C4-2B (cell line): ENCODE measurements at regions not wholly inside any gene's neighbourhood (a gene's known extent, or its start where the extent isn't known, plus 50 kb on each side); places are given as distances from the start of the nearest gene placed in this dataset.

Source experiments
- ZFX ChIP-seq: fragments of 450-650 bp; IDR thresholded peaks from 2 replicates; pipeline ENCODE4 v1.6.1; 2017
- TF ChIP-seq, protein P1 (sequence below): fragments of 450-650 bp; conservative IDR thresholded peaks from 2 replicates; pipeline ENCODE4 v1.5.1; 2017; ENCODE audit warnings: mild to moderate bottlenecking

DNA sequence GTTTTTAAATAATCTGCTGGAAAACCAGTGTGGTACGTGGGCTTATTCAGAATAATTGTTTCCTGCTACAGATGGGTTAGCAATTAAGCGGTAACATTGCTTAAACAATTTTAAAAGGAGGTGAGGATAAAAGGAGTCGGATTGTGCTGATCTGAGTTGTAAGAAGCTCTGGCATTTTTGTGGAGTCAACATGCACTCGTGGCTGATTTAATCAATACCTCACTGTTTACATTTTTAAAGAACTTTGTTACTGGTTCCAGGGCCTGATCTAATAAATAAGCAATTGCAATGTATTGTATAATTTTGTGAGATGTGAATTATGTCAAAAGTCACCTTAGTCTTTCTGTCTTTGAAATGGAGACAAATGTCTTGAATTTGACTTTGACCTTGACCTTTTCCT lies 474.0 kb downstream of the SETD4 start:
- TF ChIP-seq, protein P1, sequence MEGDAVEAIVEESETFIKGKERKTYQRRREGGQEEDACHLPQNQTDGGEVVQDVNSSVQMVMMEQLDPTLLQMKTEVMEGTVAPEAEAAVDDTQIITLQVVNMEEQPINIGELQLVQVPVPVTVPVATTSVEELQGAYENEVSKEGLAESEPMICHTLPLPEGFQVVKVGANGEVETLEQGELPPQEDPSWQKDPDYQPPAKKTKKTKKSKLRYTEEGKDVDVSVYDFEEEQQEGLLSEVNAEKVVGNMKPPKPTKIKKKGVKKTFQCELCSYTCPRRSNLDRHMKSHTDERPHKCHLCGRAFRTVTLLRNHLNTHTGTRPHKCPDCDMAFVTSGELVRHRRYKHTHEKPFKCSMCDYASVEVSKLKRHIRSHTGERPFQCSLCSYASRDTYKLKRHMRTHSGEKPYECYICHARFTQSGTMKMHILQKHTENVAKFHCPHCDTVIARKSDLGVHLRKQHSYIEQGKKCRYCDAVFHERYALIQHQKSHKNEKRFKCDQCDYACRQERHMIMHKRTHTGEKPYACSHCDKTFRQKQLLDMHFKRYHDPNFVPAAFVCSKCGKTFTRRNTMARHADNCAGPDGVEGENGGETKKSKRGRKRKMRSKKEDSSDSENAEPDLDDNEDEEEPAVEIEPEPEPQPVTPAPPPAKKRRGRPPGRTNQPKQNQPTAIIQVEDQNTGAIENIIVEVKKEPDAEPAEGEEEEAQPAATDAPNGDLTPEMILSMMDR: no peak
- TF ChIP-seq ZFX: no peak
